Stimulated activated CD8-positive, alpha-beta memory T cell treated with anti-CD3 and anti-CD28 coated beads, Interleukin-15, amount 100 ng/mL, for 1 hour (primary cell): ENCODE measurements at regions not wholly inside any gene's neighbourhood (a gene's known extent, or its start where the extent isn't known, plus 50 kb on each side); places are given as distances from the start of the nearest gene placed in this dataset.

Experiments
- DNase-seq: peaks from one replicate; pipeline ENCODE4 v3.0.0-alpha.2; 2020; ENCODE audit warnings: low read depth

GRCh38 chr2:61722318-61722717, 131.5 kb downstream of the FAM161A start:
- DNase-seq: no peak

GRCh38 chr2:61721382-61721781, 132.5 kb downstream of the FAM161A start:
- no peak for DNase-seq

GRCh38 chr2:61720911-61721310, 132.9 kb downstream of the FAM161A start:
- DNase-seq: no peak

- no peak for DNase-seq
These were observed 134.9 kb downstream of the FAM161A start for GRCh38 chr2:61718965-61719364.

- DNase-seq: no peak
These were observed 138.4 kb downstream of the FAM161A start for GRCh38 chr2:61715506-61715905.

GRCh38 chr2:61714210-61714609, 139.7 kb downstream of the FAM161A start:
- no peak for DNase-seq

- DNase-seq: no peak
These were observed 140.4 kb downstream of the FAM161A start for GRCh38 chr2:61713457-61713856.

- DNase-seq: no peak
These were observed 141.8 kb downstream of the FAM161A start for GRCh38 chr2:61712060-61712459.

GRCh38 chr2:61710711-61711110, 143.1 kb downstream of the FAM161A start:
- no peak for DNase-seq

GRCh38 chr2:61707984-61708852, 145.6 kb downstream of the FAM161A start:
- no peak for DNase-seq

GRCh38 chr2:61705625-61706024, 148.2 kb downstream of the FAM161A start:
- DNase-seq: no peak

- DNase-seq: no peak
These were observed 149.5 kb downstream of the FAM161A start for GRCh38 chr2:61704364-61704763.

- no peak for DNase-seq
These were observed 151.8 kb downstream of the FAM161A start for GRCh38 chr2:61702088-61702467.

- no peak for DNase-seq
These were observed 153.4 kb downstream of the FAM161A start for GRCh38 chr2:61700464-61700863.

GRCh38 chr2:61694312-61695274, 156.4 kb upstream of the XPO1 start:
- peak; percentile 72 for DNase-seq

GRCh38 chr2:61693744-61694143, 155.6 kb upstream of the XPO1 start:
- DNase-seq: no peak

GRCh38 chr2:61690078-61690596, 152.0 kb upstream of the XPO1 start:
- DNase-seq: no peak

- no peak for DNase-seq
These were observed 151.4 kb upstream of the XPO1 start for GRCh38 chr2:61689568-61689967.

- DNase-seq: no peak
These were observed 150.5 kb upstream of the XPO1 start for GRCh38 chr2:61688369-61689334.

GRCh38 chr2:61679096-61679495, 140.9 kb upstream of the XPO1 start:
- DNase-seq: no peak

- DNase-seq: no peak
These were observed 139.8 kb upstream of the XPO1 start for GRCh38 chr2:61677942-61678341.
